ENCODE measurements at regions not wholly inside any gene's neighbourhood (a gene's known extent, or its start where the extent isn't known, plus 50 kb on each side); places are given as distances from the start of the nearest gene placed in this dataset.

GRCh38 chr18:29271501-29271900 lies 1094.6 kb upstream of the CDH2 start:
- Histone ChIP-seq H3K4me3 (no peak overlapping the region), H3K9me3 (no peaks in the 10 kb centered on the region), H3K4me1 (no peaks in the 10 kb centered on the region), H3K27ac (no peak overlapping the region), H3K36me3 (no peaks in the 10 kb centered on the region), H3K27me3 (no peaks in the 10 kb centered on the region)
- TF ChIP-seq, protein P1, sequence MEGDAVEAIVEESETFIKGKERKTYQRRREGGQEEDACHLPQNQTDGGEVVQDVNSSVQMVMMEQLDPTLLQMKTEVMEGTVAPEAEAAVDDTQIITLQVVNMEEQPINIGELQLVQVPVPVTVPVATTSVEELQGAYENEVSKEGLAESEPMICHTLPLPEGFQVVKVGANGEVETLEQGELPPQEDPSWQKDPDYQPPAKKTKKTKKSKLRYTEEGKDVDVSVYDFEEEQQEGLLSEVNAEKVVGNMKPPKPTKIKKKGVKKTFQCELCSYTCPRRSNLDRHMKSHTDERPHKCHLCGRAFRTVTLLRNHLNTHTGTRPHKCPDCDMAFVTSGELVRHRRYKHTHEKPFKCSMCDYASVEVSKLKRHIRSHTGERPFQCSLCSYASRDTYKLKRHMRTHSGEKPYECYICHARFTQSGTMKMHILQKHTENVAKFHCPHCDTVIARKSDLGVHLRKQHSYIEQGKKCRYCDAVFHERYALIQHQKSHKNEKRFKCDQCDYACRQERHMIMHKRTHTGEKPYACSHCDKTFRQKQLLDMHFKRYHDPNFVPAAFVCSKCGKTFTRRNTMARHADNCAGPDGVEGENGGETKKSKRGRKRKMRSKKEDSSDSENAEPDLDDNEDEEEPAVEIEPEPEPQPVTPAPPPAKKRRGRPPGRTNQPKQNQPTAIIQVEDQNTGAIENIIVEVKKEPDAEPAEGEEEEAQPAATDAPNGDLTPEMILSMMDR (IDR thresholded peaks at IDR 0.05), result no peak
- no peak for ATAC-seq
- intact Hi-C loops (cut with DNase I), result no loop called here
- DNase-seq, result no peak

DNA sequence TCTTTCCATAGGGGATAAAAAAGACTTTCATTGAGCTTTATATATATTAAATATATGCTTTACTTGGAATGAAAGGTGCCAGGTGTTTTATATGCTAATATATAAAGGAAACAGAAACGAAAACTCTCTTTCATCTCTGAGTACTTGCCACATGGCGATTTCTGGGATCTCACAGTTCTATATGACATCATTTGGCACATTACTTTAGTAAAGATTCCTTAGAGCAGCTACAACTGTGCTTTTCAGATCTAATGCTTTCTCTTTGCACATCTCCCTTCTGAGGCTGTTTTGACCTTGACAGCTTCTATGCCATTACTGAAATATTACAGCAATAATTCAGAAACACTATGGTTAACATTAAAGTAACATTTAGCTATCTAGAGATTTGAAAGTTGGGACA lies 1082.9 kb upstream of the CDH2 start:
- H3K9me3 ChIP-seq, result no peaks in the 10 kb centered on the region
- TF ChIP-seq, protein P1 (IDR thresholded peaks at IDR 0.05), result no peak
- DNase-seq (no peak), ATAC-seq (no peak)
- H3K27ac ChIP-seq, result no peak overlapping the region
- no peaks in the 10 kb centered on the region for H3K4me1 ChIP-seq
- no peak overlapping the region for H3K4me3 ChIP-seq
- intact Hi-C loops (cut with DNase I), result no loop called here
- H3K27me3 ChIP-seq, result no peaks in the 10 kb centered on the region
- H3K36me3 ChIP-seq, result no peaks in the 10 kb centered on the region

DNA sequence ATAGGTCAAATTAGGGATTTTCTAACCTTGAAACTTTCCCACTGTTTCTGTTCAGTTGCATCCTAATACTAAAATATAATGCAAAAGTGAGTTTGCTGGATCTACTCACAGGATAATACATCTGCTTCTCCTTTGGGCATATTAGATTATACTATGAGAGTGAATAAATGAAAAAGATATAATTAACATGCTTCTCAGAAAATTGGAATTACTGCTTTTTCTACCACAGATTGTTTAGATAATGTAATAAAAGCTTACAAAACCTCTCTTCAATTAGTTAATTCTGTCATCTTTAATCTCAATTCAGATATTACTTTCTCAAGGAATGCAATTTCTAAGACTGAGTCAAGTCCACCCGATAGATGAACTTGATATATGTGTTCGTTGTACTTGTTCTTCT lies 1077.2 kb upstream of the CDH2 start:
- Histone ChIP-seq H3K27me3 (no peaks in the 10 kb centered on the region), H3K36me3 (no peaks in the 10 kb centered on the region), H3K4me3 (no peak overlapping the region), H3K27ac (no peak overlapping the region), H3K4me1 (no peaks in the 10 kb centered on the region), H3K9me3 (no peaks in the 10 kb centered on the region)
- TF ChIP-seq, protein P1 (IDR thresholded peaks at IDR 0.05), result no peak
- intact Hi-C loops (cut with DNase I), result no loop called here
- ATAC-seq (no peak), DNase-seq (no peak)

DNA sequence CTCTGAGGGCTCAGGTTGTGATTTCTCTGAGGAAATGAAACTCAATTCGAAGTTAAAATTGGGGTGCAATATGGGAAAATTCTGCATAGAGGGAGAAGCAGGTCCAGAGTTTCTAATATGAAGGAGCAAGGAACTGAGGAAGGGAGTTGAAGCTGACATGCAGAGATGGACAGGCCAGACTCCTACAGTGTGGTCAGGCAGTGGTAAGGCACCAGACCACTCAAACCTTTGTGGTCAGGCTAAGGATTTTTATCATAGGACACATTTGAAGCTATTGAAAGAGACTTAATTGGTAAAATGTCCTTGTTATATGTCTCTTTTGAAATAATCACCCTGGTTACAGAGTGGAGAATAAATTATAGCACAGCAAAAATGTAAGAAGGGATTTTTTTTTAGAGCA lies 1074.8 kb upstream of the CDH2 start:
- Histone ChIP-seq H3K4me1 (no peaks in the 10 kb centered on the region), H3K27ac (no peak overlapping the region), H3K27me3 (no peaks in the 10 kb centered on the region), H3K9me3 (no peaks in the 10 kb centered on the region), H3K4me3 (no peak overlapping the region), H3K36me3 (no peaks in the 10 kb centered on the region)
- TF ChIP-seq, protein P1 (IDR thresholded peaks at IDR 0.05), result no peak
- intact Hi-C loops (cut with DNase I), result no loop called here
- DNase-seq, result no peak
- no peak for ATAC-seq

GRCh38 chr18:29250843-29251242 lies 1073.9 kb upstream of the CDH2 start:
- no peaks in the 10 kb centered on the region for H3K9me3 ChIP-seq
- no peak for ATAC-seq
- intact Hi-C loops (cut with DNase I), result no loop called here

DNA sequence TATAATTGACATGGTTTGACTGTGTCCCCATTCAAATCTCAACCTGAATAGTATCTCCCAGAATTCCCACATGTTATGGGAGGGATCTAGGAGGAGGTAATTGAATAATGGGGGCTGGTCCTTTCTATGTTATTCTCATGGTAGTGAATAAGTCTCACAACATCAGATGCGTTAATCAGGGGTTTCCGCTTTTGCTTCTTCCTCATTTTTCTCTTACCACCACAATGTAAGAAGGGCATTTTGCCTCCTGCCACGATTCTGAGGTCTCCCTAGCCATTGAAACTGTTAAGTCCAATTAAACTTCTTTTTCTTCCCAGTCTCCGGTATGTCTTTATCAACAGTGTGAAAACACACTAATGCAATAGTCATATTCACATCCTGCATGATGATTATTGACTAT lies 1073.3 kb upstream of the CDH2 start:
- Histone ChIP-seq H3K27me3 (no peaks in the 10 kb centered on the region), H3K4me3 (no peak overlapping the region), H3K36me3 (no peaks in the 10 kb centered on the region), H3K27ac (no peak overlapping the region), H3K4me1 (no peaks in the 10 kb centered on the region), H3K9me3 (no peaks in the 10 kb centered on the region)
- DNase-seq (no peak), ATAC-seq (no peak)
- intact Hi-C loops (cut with DNase I), result no loop called here
- TF ChIP-seq, protein P1 (IDR thresholded peaks at IDR 0.05), result no peak

More at GRCh38 chr18:29250843-29251242, 1073.9 kb upstream of the CDH2 start:
- no peak for DNase-seq
- H3K27me3 ChIP-seq, result no peaks in the 10 kb centered on the region
- no peaks in the 10 kb centered on the region for H3K36me3 ChIP-seq
- no peak overlapping the region for H3K27ac ChIP-seq
- H3K4me3 ChIP-seq, result no peak overlapping the region
- H3K4me1 ChIP-seq, result no peaks in the 10 kb centered on the region
- TF ChIP-seq, protein P1 (IDR thresholded peaks at IDR 0.05), result no peak

All from upper lobe of right lung (tissue), 1 donor.